NCI-H510A (cell line): ENCODE measurements at regions not wholly inside any gene's neighbourhood (a gene's known extent, or its start where the extent isn't known, plus 50 kb on each side); places are given as distances from the start of the nearest gene placed in this dataset.

ENCODE experiments used
- DNase-seq: peaks from one replicate; lab custom pipeline; 2025; lab: John Stamatoyannopoulos, UW

GRCh38 chr19:28406966-28407365 lies 806.0 kb downstream of the UQCRFS1 start:
- no peak for DNase-seq

GRCh38 chr19:28405346-28405742 lies 807.6 kb downstream of the UQCRFS1 start:
- no peak for DNase-seq

- DNase-seq: no peak
Measured at GRCh38 chr19:28404472-28404871, 808.5 kb downstream of the UQCRFS1 start.

GRCh38 chr19:28403690-28404089 lies 809.3 kb downstream of the UQCRFS1 start:
- no peak for DNase-seq

GRCh38 chr19:28402701-28403290 lies 810.2 kb downstream of the UQCRFS1 start:
- DNase-seq: no peak

GRCh38 chr19:28401739-28402424 lies 811.1 kb downstream of the UQCRFS1 start:
- no peak for DNase-seq

- DNase-seq: no peak
Measured at GRCh38 chr19:28400953-28401671, 811.8 kb downstream of the UQCRFS1 start.

GRCh38 chr19:28399187-28399586 lies 813.8 kb downstream of the UQCRFS1 start:
- no peak for DNase-seq

- no peak for DNase-seq
Measured at GRCh38 chr19:28397800-28398199, 815.2 kb downstream of the UQCRFS1 start.

GRCh38 chr19:28397306-28397705 lies 815.6 kb downstream of the UQCRFS1 start:
- no peak for DNase-seq

GRCh38 chr19:28396287-28396831 lies 816.6 kb downstream of the UQCRFS1 start:
- DNase-seq: no peak

- DNase-seq: no peak
Measured at GRCh38 chr19:28394725-28395124, 818.2 kb downstream of the UQCRFS1 start.

- no peak for DNase-seq
Measured at GRCh38 chr19:28393574-28394336, 819.2 kb downstream of the UQCRFS1 start.

GRCh38 chr19:28388988-28389387 lies 824.0 kb downstream of the UQCRFS1 start:
- DNase-seq: no peak

- DNase-seq: no peak
Measured at GRCh38 chr19:28387507-28387906, 825.4 kb downstream of the UQCRFS1 start.

GRCh38 chr19:28386470-28386869 lies 826.5 kb downstream of the UQCRFS1 start:
- DNase-seq: no peak

- no peak for DNase-seq
Measured at GRCh38 chr19:28386066-28386465, 826.9 kb downstream of the UQCRFS1 start.

- no peak for DNase-seq
Measured at GRCh38 chr19:28377077-28377476, 835.9 kb downstream of the UQCRFS1 start.

GRCh38 chr19:28374971-28375370 lies 838.0 kb downstream of the UQCRFS1 start:
- DNase-seq: no peak

- DNase-seq: no peak
Measured at GRCh38 chr19:28372576-28373247, 840.2 kb downstream of the UQCRFS1 start.

- no peak for DNase-seq
Measured at GRCh38 chr19:28367146-28367545, 845.8 kb downstream of the UQCRFS1 start.

GRCh38 chr19:28363254-28363653 lies 849.7 kb downstream of the UQCRFS1 start:
- DNase-seq: no peak
